ENCODE measurements at regions not wholly inside any gene's neighbourhood (a gene's known extent, or its start where the extent isn't known, plus 50 kb on each side); places are given as distances from the start of the nearest gene placed in this dataset.

GRCh38 chr2:8177566-8177965 lies 504.3 kb upstream of the ID2 start:
- TF ChIP-seq CTCF (IDR thresholded peaks at IDR 0.05; ENCODE audit: low read depth, low read length, poor library complexity, severe bottlenecking) (no peak), EZH2phosphoT487 (IDR thresholded peaks at IDR 0.05; ENCODE audit: borderline replicate concordance, low read length) (no peak)

Data from DOHH2 (cell line).